ENCODE measurements at regions not wholly inside any gene's neighbourhood (a gene's known extent, or its start where the extent isn't known, plus 50 kb on each side); places are given as distances from the start of the nearest gene placed in this dataset.

- TF ChIP-seq RCOR1 (IDR thresholded peaks at IDR 0.05; ENCODE audit: low read length) (no peak), REST (IDR thresholded peaks at IDR 0.05; ENCODE audit: low read depth, low read length) (no peak), CTCF (IDR thresholded peaks at IDR 0.05) (no peak), JUND (IDR thresholded peaks at IDR 0.05) (no peak), TAF1 (IDR thresholded peaks at IDR 0.05; ENCODE audit: borderline replicate concordance, low read depth, low read length) (no peak), TEAD4 (IDR thresholded peaks at IDR 0.05; ENCODE audit: borderline replicate concordance, insufficient read depth) (no peak), RAD21 (IDR thresholded peaks at IDR 0.05; ENCODE audit: low read length) (no peak), POLR2AphosphoS5 (IDR thresholded peaks at IDR 0.05; ENCODE audit: low read depth, low read length) (no peak), RXRA (IDR thresholded peaks at IDR 0.05; ENCODE audit: borderline replicate concordance, low read depth) (no peak), MAX (IDR thresholded peaks at IDR 0.05; ENCODE audit: low read depth) (no peak), EZH2phosphoT487 (IDR thresholded peaks at IDR 0.05; ENCODE audit: borderline replicate concordance, low read depth) (no peak), EP300 (IDR thresholded peaks at IDR 0.05; ENCODE audit: borderline replicate concordance in 1 of 2, low read depth in 1 of 2, low read length in 1 of 2) (no peak), YY1 (IDR thresholded peaks at IDR 0.05; ENCODE audit: low read depth) (no peak), USF2 (IDR thresholded peaks at IDR 0.05; ENCODE audit: borderline replicate concordance, low read depth, low read length) (no peak)
Measured at GRCh38 chr21:41641510-41641815, 125.4 kb downstream of the RIPK4 start.

Data from SK-N-SH (cell line).